Epithelial cell of proximal tubule (primary cell): ENCODE measurements at regions not wholly inside any gene's neighbourhood (a gene's known extent, or its start where the extent isn't known, plus 50 kb on each side); places are given as distances from the start of the nearest gene placed in this dataset.

Experiments
- DNase-seq: peaks from one replicate; pipeline ENCODE4 v3.0.0-alpha.2; 2011; ENCODE audit warnings: low read depth
- H3K4me3 ChIP-seq: 2 replicates; pipeline ENCODE4 v1.5.1; 2011; ENCODE audit warnings: low read depth, mild to moderate bottlenecking, low read length
- CTCF ChIP-seq: conservative IDR thresholded peaks from 2 replicates; pipeline ENCODE4 v1.5.1; 2012; ENCODE audit warnings: low read depth, mild to moderate bottlenecking, low read length

GRCh38 chr6:165178056-165178455, 131.3 kb downstream of the C6orf118 start:
- no peak overlapping the region for H3K4me3 ChIP-seq
- TF ChIP-seq CTCF, result no peak
- DNase-seq, result peak; percentile 59

GRCh38 chr6:165173484-165173883, 135.9 kb downstream of the C6orf118 start:
- TF ChIP-seq CTCF, result no peak
- DNase-seq, result no peak
- no peak overlapping the region for H3K4me3 ChIP-seq

- no peak overlapping the region for H3K4me3 ChIP-seq
- TF ChIP-seq CTCF, result no peak
- DNase-seq, result no peak
Observed at GRCh38 chr6:165167861-165168260, 141.5 kb downstream of the C6orf118 start.

- TF ChIP-seq CTCF, result no peak
- no peak for DNase-seq
- H3K4me3 ChIP-seq, result no peak overlapping the region
Observed at GRCh38 chr6:165167311-165167710, 142.1 kb downstream of the C6orf118 start.

GRCh38 chr6:165163519-165163918, 145.9 kb downstream of the C6orf118 start:
- DNase-seq, result no peak
- H3K4me3 ChIP-seq, result no peak overlapping the region
- TF ChIP-seq CTCF, result no peak

GRCh38 chr6:165159460-165159859, 149.9 kb downstream of the C6orf118 start:
- TF ChIP-seq CTCF, result no peak
- no peak for DNase-seq
- H3K4me3 ChIP-seq, result no peak overlapping the region

- TF ChIP-seq CTCF, result no peak
- no peak overlapping the region for H3K4me3 ChIP-seq
- DNase-seq, result no peak
Observed at GRCh38 chr6:165146456-165146855, 162.9 kb downstream of the C6orf118 start.
